Effector CD4-positive, alpha-beta T cell (primary cell): ENCODE measurements at regions not wholly inside any gene's neighbourhood (a gene's known extent, or its start where the extent isn't known, plus 50 kb on each side); places are given as distances from the start of the nearest gene placed in this dataset.

Experiments
- DNase-seq: peaks from one replicate; pipeline ENCODE4 v3.0.0-alpha.2; 2020

GRCh38 chr5:82419559-82420332, 141.6 kb upstream of the RPS23 start:
- no peak for DNase-seq

GRCh38 chr5:82418608-82418950, 140.4 kb upstream of the RPS23 start:
- no peak for DNase-seq

GRCh38 chr5:82417776-82418607, 139.8 kb upstream of the RPS23 start:
- DNase-seq, result no peak

- DNase-seq, result no peak
Measured at GRCh38 chr5:82416512-82416911, 138.4 kb upstream of the RPS23 start.

GRCh38 chr5:82414041-82414388, 135.9 kb upstream of the RPS23 start:
- no peak for DNase-seq

- no peak for DNase-seq
Measured at GRCh38 chr5:82413302-82414040, 135.3 kb upstream of the RPS23 start.

GRCh38 chr5:82408033-82408432, 129.9 kb upstream of the RPS23 start:
- DNase-seq, result no peak

- DNase-seq, result no peak
Measured at GRCh38 chr5:82406205-82406773, 128.1 kb upstream of the RPS23 start.

GRCh38 chr5:82405618-82406204, 127.6 kb upstream of the RPS23 start:
- no peak for DNase-seq

- no peak for DNase-seq
Measured at GRCh38 chr5:82405161-82405560, 127.0 kb upstream of the RPS23 start.

- no peak for DNase-seq
Measured at GRCh38 chr5:82404382-82404945, 126.3 kb upstream of the RPS23 start.

GRCh38 chr5:82403724-82404123, 125.6 kb upstream of the RPS23 start:
- no peak for DNase-seq

GRCh38 chr5:82403026-82403425, 124.9 kb upstream of the RPS23 start:
- no peak for DNase-seq

- no peak for DNase-seq
Measured at GRCh38 chr5:82399111-82399510, 121.0 kb upstream of the RPS23 start.

- DNase-seq, result no peak
Measured at GRCh38 chr5:82397741-82398320, 119.7 kb upstream of the RPS23 start.

- DNase-seq, result no peak
Measured at GRCh38 chr5:82396871-82397514, 118.8 kb upstream of the RPS23 start.

GRCh38 chr5:82396396-82396795, 118.2 kb upstream of the RPS23 start:
- no peak for DNase-seq

- no peak for DNase-seq
Measured at GRCh38 chr5:82393951-82394350, 115.8 kb upstream of the RPS23 start.

- no peak for DNase-seq
Measured at GRCh38 chr5:82390088-82390487, 111.9 kb upstream of the RPS23 start.

GRCh38 chr5:82389347-82389746, 111.2 kb upstream of the RPS23 start:
- no peak for DNase-seq

- no peak for DNase-seq
Measured at GRCh38 chr5:82388181-82388580, 110.0 kb upstream of the RPS23 start.

- no peak for DNase-seq
Measured at GRCh38 chr5:82387819-82388166, 109.6 kb upstream of the RPS23 start.
